ENCODE measurements at regions not wholly inside any gene's neighbourhood (a gene's known extent, or its start where the extent isn't known, plus 50 kb on each side); places are given as distances from the start of the nearest gene placed in this dataset.

DNA sequence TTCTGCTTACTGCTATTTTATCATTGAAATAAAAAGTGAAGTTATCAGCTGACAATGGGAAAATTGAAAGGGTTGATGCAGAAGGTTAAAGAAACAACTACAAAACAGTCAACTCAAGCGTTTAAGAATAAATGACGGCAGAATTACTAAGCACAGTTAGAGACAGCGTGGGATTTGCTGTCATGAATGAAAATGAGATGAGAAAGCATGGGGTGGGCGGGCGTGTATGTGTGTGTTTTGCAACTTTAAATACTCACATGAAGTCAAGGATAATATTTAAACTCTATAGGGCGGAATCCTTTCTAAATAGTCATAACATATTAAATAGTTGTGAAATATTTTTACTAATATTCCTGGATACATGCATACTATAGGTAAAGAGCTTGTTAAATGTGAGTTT, 450.8 kb downstream of the ETV1 start:
- Histone ChIP-seq H3K4me3 (ENCODE audit: low read length) (no peak overlapping the region), H3K4me1 (ENCODE audit: insufficient read depth, low read length) (no peaks in the 10 kb centered on the region), H3K9me3 (ENCODE audit: low read length) (no peaks in the 10 kb centered on the region), H3K27ac (ENCODE audit: low read depth, low read length) (no peak overlapping the region), H3K36me3 (ENCODE audit: insufficient read depth, low read length) (no peaks in the 10 kb centered on the region), H3K27me3 (ENCODE audit: insufficient read depth, low read length, poor library complexity, severe bottlenecking) (no peaks in the 10 kb centered on the region)
- H3K4me3 Mint-ChIP-seq: no peak overlapping the region
- H3K27me3 Mint-ChIP-seq: no peaks in the 10 kb centered on the region
- no peaks in the 10 kb centered on the region for H3K36me3 Mint-ChIP-seq
- CTCF ChIA-PET: no interaction called here
- DNase-seq: no peak
- POLR2A ChIA-PET: no interaction called here
- H3K27ac Mint-ChIP-seq: no peak overlapping the region
- H3K4me1 Mint-ChIP-seq: no peaks in the 10 kb centered on the region
- H3K9me3 Mint-ChIP-seq: no peaks in the 10 kb centered on the region

DNA sequence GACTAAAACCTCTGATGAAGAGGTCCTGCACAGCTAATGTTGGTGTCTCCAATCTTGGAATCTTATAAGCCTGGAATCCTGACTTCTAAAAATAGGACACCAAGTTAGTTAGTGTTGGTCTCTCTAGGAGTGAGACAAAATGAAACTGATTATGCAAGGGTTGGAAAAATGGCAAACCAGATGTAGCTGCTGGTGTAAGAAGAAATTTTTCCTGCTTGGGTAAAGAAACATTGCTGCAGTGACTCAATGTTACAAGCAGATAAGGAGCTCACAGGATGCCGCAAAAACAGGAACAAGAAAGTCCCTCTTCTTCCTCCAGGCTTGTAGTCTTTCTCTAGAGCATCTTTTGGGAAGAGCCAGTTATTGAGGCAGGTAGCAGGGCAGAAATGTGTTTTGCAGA, 449.0 kb downstream of the ETV1 start:
- H3K4me1 Mint-ChIP-seq: no peaks in the 10 kb centered on the region
- no peak overlapping the region for H3K27ac Mint-ChIP-seq
- no peak for DNase-seq
- Histone ChIP-seq H3K27me3 (ENCODE audit: insufficient read depth, low read length, poor library complexity, severe bottlenecking) (no peaks in the 10 kb centered on the region), H3K4me1 (ENCODE audit: insufficient read depth, low read length) (no peaks in the 10 kb centered on the region), H3K27ac (ENCODE audit: low read depth, low read length) (no peak overlapping the region), H3K9me3 (ENCODE audit: low read length) (no peaks in the 10 kb centered on the region), H3K36me3 (ENCODE audit: insufficient read depth, low read length) (no peaks in the 10 kb centered on the region), H3K4me3 (ENCODE audit: low read length) (no peak overlapping the region)
- ChIA-PET CTCF (no interaction called here), POLR2A (no interaction called here)
- H3K4me3 Mint-ChIP-seq: no peak overlapping the region
- no peaks in the 10 kb centered on the region for H3K36me3 Mint-ChIP-seq
- no peaks in the 10 kb centered on the region for H3K9me3 Mint-ChIP-seq
- peaks cover 0 to 2% of the 10 kb centered on the region in 2 donors for H3K27me3 Mint-ChIP-seq

DNA sequence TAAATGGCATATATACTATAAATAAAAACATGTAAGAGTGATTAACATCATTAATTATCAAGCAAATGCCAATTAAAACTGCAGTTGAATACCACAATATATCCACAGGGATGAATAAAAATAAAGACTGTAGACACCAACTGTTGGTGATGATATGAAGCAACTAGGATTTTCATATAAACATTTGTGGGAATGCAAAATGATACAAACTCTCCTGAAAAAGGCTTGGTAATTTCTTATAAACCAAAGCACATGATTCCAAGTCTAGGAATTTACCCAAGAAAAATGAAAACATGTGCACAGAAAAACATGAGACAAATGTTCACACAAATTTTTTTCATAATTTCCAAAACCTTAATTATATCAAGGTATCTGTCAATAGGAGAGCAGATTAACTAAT, 448.1 kb downstream of the ETV1 start:
- Mint-ChIP-seq H3K4me3 (no peak overlapping the region), H3K27ac (no peak overlapping the region), H3K4me1 (no peaks in the 10 kb centered on the region), H3K9me3 (no peaks in the 10 kb centered on the region), H3K36me3 (no peaks in the 10 kb centered on the region), H3K27me3 (peaks cover 0 to 2% of the 10 kb centered on the region in 2 donors)
- H3K27ac ChIP-seq (ENCODE audit: low read depth, low read length): no peak overlapping the region
- H3K36me3 ChIP-seq (ENCODE audit: insufficient read depth, low read length): no peaks in the 10 kb centered on the region
- DNase-seq: no peak
- CTCF ChIA-PET: no interaction called here
- no peak overlapping the region for H3K4me3 ChIP-seq (ENCODE audit: low read length)
- POLR2A ChIA-PET: no interaction called here
- H3K9me3 ChIP-seq (ENCODE audit: low read length): no peaks in the 10 kb centered on the region
- no peaks in the 10 kb centered on the region for H3K4me1 ChIP-seq (ENCODE audit: insufficient read depth, low read length)
- no peaks in the 10 kb centered on the region for H3K27me3 ChIP-seq (ENCODE audit: insufficient read depth, low read length, poor library complexity, severe bottlenecking)

DNA sequence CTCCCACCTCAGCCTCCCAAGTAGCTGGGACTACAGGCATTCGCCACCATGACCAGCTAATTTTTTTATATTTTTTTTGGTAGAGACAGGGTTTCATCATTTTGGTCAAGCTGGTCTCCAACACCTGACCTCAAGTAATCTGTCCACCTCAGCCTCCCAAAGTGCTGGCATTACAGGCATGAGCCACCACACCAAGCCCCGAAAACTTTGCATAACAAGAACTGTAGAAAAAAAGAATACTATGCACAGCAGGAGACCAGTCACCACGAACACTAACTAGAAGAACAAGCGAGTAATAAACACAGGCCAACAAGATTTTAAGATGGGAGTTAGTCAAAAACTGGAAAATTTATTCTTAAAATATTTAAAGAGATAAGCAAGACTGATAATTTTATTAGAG, 447.0 kb downstream of the ETV1 start:
- H3K4me3 ChIP-seq (ENCODE audit: low read length): no peak overlapping the region
- Mint-ChIP-seq H3K4me1 (no peaks in the 10 kb centered on the region), H3K36me3 (no peaks in the 10 kb centered on the region), H3K4me3 (no peak overlapping the region), H3K27me3 (peaks cover 0 to 2% of the 10 kb centered on the region in 2 donors), H3K9me3 (no peaks in the 10 kb centered on the region), H3K27ac (no peak overlapping the region)
- H3K36me3 ChIP-seq (ENCODE audit: insufficient read depth, low read length): no peaks in the 10 kb centered on the region
- no peaks in the 10 kb centered on the region for H3K27me3 ChIP-seq (ENCODE audit: insufficient read depth, low read length, poor library complexity, severe bottlenecking)
- H3K9me3 ChIP-seq (ENCODE audit: low read length): no peaks in the 10 kb centered on the region
- no peaks in the 10 kb centered on the region for H3K4me1 ChIP-seq (ENCODE audit: insufficient read depth, low read length)
- ChIA-PET POLR2A (no interaction called here), CTCF (no interaction called here)
- no peak for DNase-seq
- no peak overlapping the region for H3K27ac ChIP-seq (ENCODE audit: low read depth, low read length)

DNA sequence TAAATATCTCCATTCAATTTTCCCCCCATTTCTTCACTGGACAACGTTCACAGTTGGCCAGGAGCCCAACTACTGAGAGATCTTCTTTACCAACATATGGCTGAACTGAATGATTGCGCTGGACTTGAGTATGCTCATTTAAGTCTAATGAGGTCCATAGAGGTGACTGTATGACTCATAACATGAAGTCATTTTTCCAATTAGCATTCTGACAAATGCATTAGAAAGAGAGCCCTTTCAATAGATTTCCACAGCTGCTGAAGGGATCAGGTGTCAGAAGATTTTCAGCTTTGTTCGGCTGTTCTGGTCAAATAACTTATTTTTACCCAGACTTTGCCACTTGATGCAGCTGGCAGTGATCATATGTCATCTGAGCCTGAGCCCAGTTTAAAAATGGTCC, 438.0 kb downstream of the ETV1 start:
- no peak overlapping the region for H3K4me3 Mint-ChIP-seq
- Histone ChIP-seq H3K27ac (ENCODE audit: low read depth, low read length) (no peak overlapping the region), H3K4me3 (ENCODE audit: low read length) (no peak overlapping the region), H3K36me3 (ENCODE audit: insufficient read depth, low read length) (no peaks in the 10 kb centered on the region), H3K4me1 (ENCODE audit: insufficient read depth, low read length) (no peaks in the 10 kb centered on the region), H3K9me3 (ENCODE audit: low read length) (no peaks in the 10 kb centered on the region), H3K27me3 (ENCODE audit: insufficient read depth, low read length, poor library complexity, severe bottlenecking) (no peaks in the 10 kb centered on the region)
- H3K4me1 Mint-ChIP-seq: no peaks in the 10 kb centered on the region
- no peak for DNase-seq
- ChIA-PET POLR2A (no interaction called here), CTCF (no interaction called here)
- H3K9me3 Mint-ChIP-seq: no peaks in the 10 kb centered on the region
- no peak overlapping the region for H3K27ac Mint-ChIP-seq
- H3K27me3 Mint-ChIP-seq: peaks cover 0 to 2% of the 10 kb centered on the region in 2 donors
- H3K36me3 Mint-ChIP-seq: no peaks in the 10 kb centered on the region

DNA sequence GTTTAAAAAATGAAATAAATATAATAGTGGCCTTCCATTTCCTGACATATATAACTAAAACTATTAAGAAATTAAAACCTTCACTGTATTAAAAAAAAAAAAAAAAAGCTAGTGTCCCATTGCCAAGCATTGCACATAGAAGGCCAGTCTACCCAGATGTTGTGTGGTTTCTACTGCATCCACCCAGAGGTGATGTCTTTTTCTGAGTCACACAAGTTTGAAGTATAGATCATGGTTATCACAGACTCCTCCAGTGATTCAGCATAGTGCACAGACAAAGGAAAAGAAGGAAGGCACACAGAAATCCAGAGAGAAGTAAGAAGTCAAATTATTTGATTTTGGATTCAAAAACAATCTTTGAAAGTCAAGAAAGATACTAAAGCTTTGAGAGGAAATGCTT, 429.0 kb downstream of the ETV1 start:
- Mint-ChIP-seq H3K27ac (no peak overlapping the region), H3K4me1 (peaks cover 4 to 10% (median 9%) of the 10 kb centered on the region in 3 donors), H3K36me3 (no peaks in the 10 kb centered on the region), H3K27me3 (peaks cover 0 to 2% of the 10 kb centered on the region in 2 donors), H3K9me3 (no peaks in the 10 kb centered on the region), H3K4me3 (no peak overlapping the region)
- Histone ChIP-seq H3K4me1 (ENCODE audit: insufficient read depth, low read length) (no peaks in the 10 kb centered on the region), H3K9me3 (ENCODE audit: low read length) (no peaks in the 10 kb centered on the region), H3K27me3 (ENCODE audit: insufficient read depth, low read length, poor library complexity, severe bottlenecking) (no peaks in the 10 kb centered on the region), H3K36me3 (ENCODE audit: insufficient read depth, low read length) (no peaks in the 10 kb centered on the region), H3K27ac (ENCODE audit: low read depth, low read length) (no peak overlapping the region), H3K4me3 (ENCODE audit: low read length) (no peak overlapping the region)
- ChIA-PET POLR2A (no interaction called here), CTCF (no interaction called here)
- no peak for DNase-seq

DNA sequence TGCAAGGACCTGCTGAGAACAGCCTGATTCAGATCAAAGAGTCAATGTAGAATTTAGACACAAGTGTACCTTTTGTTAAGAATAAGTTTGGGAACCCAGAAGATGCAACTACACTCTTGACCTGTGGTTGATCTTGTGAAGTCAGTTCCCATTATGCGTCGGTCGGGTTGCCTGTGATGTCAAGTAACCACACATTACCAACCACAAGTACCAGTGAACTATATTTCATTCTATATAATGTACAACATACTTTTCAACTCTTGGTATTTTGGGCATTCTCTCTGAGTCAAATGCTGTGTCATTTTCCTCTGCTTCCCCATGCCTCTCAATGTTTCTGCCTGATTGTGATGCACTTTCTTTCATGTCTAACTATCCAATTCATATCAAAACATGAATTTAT, 426.2 kb downstream of the ETV1 start:
- Histone ChIP-seq H3K4me1 (ENCODE audit: insufficient read depth, low read length) (no peaks in the 10 kb centered on the region), H3K27me3 (ENCODE audit: insufficient read depth, low read length, poor library complexity, severe bottlenecking) (no peaks in the 10 kb centered on the region), H3K36me3 (ENCODE audit: insufficient read depth, low read length) (no peaks in the 10 kb centered on the region), H3K27ac (ENCODE audit: low read depth, low read length) (no peak overlapping the region), H3K9me3 (ENCODE audit: low read length) (no peaks in the 10 kb centered on the region), H3K4me3 (ENCODE audit: low read length) (no peak overlapping the region)
- ChIA-PET POLR2A (no interaction called here), CTCF (no interaction called here)
- peaks cover under 1 to 9% (median 7%) of the 10 kb centered on the region in 3 donors for H3K4me1 Mint-ChIP-seq
- no peak overlapping the region for H3K27ac Mint-ChIP-seq
- H3K9me3 Mint-ChIP-seq: no peaks in the 10 kb centered on the region
- no peak overlapping the region for H3K4me3 Mint-ChIP-seq
- H3K27me3 Mint-ChIP-seq: no peaks in the 10 kb centered on the region
- no peak for DNase-seq
- H3K36me3 Mint-ChIP-seq: no peaks in the 10 kb centered on the region

DNA sequence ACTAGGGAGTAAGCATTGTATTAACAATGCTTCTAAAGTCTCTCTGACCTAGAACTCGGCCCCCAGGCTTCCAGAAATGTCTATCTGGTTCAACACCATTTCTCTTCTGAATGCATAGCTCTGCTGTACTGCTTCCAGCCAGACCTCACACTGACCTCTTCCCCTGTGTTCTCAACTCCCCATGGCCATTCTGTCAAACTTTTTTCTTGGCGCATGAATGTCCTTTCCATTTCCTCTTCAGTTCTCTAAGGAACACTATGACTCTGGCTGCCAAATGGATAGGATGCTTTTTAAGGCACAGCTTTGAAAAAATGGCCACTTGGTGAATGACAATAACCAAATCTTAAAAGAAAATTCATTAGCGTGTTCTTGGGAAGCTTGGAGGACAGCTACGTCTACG, 425.8 kb downstream of the ETV1 start:
- no peak for DNase-seq
- CTCF ChIA-PET: no interaction called here
- Histone ChIP-seq H3K4me3 (ENCODE audit: low read length) (no peak overlapping the region), H3K9me3 (ENCODE audit: low read length) (no peaks in the 10 kb centered on the region), H3K27me3 (ENCODE audit: insufficient read depth, low read length, poor library complexity, severe bottlenecking) (no peaks in the 10 kb centered on the region), H3K27ac (ENCODE audit: low read depth, low read length) (no peak overlapping the region), H3K4me1 (ENCODE audit: insufficient read depth, low read length) (no peaks in the 10 kb centered on the region), H3K36me3 (ENCODE audit: insufficient read depth, low read length) (no peaks in the 10 kb centered on the region)
- no peaks in the 10 kb centered on the region for H3K27me3 Mint-ChIP-seq
- H3K9me3 Mint-ChIP-seq: no peaks in the 10 kb centered on the region
- peaks cover 0 to 9% (median 3%) of the 10 kb centered on the region in 3 donors for H3K4me1 Mint-ChIP-seq
- H3K27ac Mint-ChIP-seq: peak overlapping the region in 1 of 8 donors; percentile 0
- no peaks in the 10 kb centered on the region for H3K36me3 Mint-ChIP-seq
- POLR2A ChIA-PET: interaction anchor here (0.6 kb wide), 1 partner anchor 581 kb away, joined by 5 read pairs; no protein-coding TSS in a partner anchor
- H3K4me3 Mint-ChIP-seq: no peak overlapping the region

DNA sequence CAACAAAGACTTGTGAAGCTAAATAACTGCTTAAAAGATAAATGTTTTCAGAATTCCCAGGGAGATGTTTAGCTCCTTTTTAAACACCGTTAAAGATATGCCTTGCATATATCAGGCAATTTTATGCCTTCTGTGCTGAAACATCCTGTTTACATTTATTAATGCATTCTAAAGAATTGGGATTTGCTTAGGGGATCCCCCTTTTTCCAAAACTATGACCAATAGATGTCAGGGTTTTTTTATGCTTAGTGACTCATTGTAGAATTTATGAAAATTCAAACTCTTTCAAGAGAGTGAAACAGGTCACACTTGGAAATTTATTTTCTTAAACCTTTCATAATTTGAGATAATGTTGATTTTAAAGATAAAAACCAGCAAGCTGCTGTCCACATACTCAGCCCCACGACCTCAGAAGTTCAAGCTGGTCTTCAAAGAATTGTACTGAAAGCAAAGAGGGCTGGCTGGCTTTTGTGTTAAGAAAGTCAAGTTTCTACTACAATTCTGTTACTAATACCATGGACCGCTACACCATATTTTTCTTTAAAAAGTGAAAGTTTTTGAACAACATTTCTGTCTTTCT, 411.8 kb downstream of the ETV1 start:
- Mint-ChIP-seq H3K27ac (no peak overlapping the region), H3K9me3 (no peaks in the 10 kb centered on the region), H3K4me1 (no peaks in the 10 kb centered on the region), H3K27me3 (peaks cover 0 to 18% of the 10 kb centered on the region in 2 donors), H3K4me3 (no peak overlapping the region), H3K36me3 (no peaks in the 10 kb centered on the region)
- Histone ChIP-seq H3K4me3 (ENCODE audit: low read length) (no peak overlapping the region), H3K4me1 (ENCODE audit: insufficient read depth, low read length) (no peaks in the 10 kb centered on the region), H3K36me3 (ENCODE audit: insufficient read depth, low read length) (no peaks in the 10 kb centered on the region), H3K27ac (ENCODE audit: low read depth, low read length) (no peak overlapping the region), H3K27me3 (ENCODE audit: insufficient read depth, low read length, poor library complexity, severe bottlenecking) (no peaks in the 10 kb centered on the region), H3K9me3 (ENCODE audit: low read length) (no peaks in the 10 kb centered on the region)
- DNase-seq: no peak
- ChIA-PET CTCF (interaction anchor here (1.4 kb wide), 1 partner anchor 11 kb away, joined by 3 read pairs; no protein-coding TSS in a partner anchor), POLR2A (no interaction called here)

All from CD8-positive, alpha-beta memory T cell (primary cell).